Cardiac septum (tissue), 1 donor: ENCODE measurements at regions not wholly inside any gene's neighbourhood (a gene's known extent, or its start where the extent isn't known, plus 50 kb on each side); places are given as distances from the start of the nearest gene placed in this dataset.

Experiments
- DNase-seq: peaks from one replicate; pipeline ENCODE4 v3.0.0-alpha.2; 2020; ENCODE audit warnings: low spot score
- intact Hi-C: fragments of 100-400 bp; cut with DNase I; formaldehyde crosslinking; loops from one replicate; pipeline ENCODE4 v1.14.0; 2022
- donor health status: DM: no; HTN: no; CAD: no.

DNA sequence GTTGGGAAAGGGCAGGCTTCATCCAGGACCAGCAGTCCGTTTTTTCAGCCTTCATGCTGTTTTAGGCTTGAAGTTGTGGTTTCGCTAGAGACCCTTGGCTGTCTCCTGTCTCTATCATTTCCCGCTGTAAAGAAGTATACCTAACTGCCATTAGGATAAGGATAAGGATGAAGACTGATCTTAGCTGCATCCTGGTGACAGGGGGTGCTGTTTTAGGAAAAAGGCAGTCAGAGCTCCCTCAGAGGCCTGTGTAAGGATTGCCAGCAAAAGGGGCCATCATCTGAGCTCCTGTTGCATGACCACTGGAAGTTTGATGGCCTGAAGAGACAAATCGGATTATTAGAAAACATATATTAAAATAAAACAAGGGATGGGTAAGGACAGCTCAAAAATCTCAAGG lies 64.8 kb upstream of the FGF10 start:
- no peak for DNase-seq

DNA sequence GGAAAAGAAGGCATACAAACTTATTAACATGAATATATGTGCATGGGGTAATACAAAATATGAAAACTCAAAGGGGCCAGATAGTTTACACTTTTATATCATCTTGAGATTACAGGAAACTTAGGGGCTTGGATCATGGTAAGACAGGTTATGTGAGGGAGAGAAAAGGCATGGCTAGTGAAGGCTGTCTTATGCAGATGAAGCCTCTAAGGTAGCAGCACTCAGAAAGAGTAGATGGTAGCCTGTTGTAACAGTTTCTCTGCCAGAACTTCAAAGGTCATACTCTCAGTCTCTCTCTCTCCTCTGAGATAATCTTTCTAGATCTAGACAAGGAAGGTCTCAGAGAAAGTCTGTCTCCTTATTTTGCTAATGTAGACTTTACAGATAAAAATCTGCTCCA lies 57.2 kb upstream of the FGF10 start:
- intact Hi-C loops, result no loop called here
- no peak for DNase-seq

More for the DNA sequence above, 64.8 kb upstream of the FGF10 start:
- intact Hi-C loops, result no loop called here

DNA sequence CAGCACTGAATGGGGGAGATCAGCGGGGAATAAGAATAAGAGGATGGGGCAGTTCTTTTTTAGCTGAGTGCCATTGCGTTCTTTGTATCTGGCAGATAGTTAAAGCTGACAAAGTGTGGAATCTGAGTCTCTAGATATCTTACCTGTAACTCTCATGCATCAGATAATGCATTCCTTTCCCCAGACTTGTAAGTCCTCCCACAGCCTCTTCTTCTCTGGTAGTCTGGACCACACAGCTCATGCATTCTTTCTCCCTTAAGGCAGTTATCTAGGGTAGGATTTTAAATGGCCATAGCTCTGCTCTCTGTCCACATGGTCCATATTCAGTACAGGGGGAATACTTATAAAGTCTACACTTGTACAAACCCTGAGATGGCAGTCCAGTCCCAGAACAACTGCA lies 54.0 kb upstream of the FGF10 start:
- no peak for DNase-seq
- intact Hi-C loops, result no loop called here

DNA sequence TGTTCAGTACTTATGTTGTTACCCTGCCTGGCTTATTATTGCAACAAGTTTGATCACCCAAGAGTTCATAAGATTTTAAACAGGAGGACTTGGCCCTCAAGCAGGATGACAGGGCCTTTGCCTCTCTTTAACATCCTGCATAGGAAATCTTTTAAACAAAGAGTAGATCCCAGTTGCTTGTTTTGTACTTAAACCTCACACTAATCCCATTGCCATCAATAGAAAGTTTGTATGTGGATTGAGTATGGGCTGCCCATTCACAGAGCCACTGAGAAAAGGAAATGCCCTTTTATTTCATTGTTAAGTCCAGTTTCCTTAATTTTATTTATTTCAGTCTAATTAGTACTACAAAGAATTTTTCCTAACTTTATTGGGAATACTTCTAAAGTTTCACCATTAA lies 52.2 kb upstream of the FGF10 start:
- intact Hi-C loops, result no loop called here

DNA sequence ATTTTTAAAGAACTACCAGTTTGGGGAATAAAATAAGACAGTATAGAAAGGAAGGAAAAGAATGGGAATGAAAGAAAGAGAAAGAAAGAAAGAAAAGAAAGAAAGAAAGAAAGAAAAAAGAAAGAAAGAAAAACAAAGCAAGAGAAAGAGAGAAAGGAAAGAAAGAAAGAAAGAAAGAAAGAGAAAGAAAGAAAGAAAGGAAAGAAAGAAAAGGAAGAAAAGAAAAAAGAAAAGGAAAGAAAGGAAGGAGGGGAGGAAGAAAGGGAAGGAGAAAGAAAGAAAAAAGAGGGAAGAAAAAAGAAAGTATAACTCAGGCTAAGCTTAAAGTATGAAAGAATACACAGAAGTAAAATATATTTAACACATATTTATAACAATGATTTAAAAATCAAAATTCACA lies 51.0 kb upstream of the FGF10 start:
- no peak for DNase-seq
- intact Hi-C loops, result no loop called here

More for the DNA sequence above, 52.2 kb upstream of the FGF10 start:
- no peak for DNase-seq
